ENCODE measurements at regions not wholly inside any gene's neighbourhood (a gene's known extent, or its start where the extent isn't known, plus 50 kb on each side); places are given as distances from the start of the nearest gene placed in this dataset.

DNA sequence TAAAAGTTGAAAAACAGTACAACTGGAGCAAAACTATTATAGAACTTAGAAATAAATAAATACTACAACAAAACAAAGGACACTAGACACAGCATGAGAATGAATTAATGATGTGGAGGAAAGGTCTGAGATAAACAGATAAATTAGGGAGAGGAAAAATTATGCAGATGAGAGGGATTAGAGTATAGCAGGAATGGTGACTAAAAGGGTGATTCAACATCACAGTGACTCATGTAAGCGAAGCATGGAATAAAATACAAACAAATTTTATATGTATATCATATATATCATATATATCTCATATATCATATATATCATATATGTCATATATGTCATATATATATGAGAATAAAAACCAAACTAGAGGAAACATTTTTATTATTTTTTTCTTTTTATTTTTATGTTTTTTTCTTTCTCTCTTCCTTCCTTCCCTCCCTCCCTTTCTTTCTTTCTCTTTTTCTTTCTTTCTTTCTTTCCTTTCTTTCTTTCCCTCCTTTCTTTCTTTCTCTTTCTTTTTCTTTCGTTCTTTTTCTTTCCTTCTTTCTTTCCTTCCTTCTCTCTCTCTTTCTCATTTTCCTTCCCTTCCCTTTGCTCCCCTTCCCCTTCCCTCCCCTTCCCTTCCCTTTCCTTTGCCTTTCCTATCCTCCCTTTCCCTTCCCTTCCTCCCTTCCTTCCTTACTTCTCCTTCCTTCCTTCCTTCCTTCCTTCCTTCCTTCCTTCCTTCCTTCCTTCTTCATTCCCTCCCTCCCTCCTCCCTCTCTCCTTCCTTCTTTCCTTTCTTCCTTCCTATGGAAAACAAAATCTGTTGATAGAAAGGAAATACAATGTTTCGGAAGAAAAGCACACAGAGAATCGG is 1014.6 kb downstream of the GRIK2 start:
- Histone ChIP-seq H3K27me3 (ENCODE audit: control insufficient read depth in 4 of 4, insufficient read depth in 4 of 4, low read length in 3 of 4) (no peaks in the 10 kb centered on the region), H3K4me1 (ENCODE audit: control insufficient read depth in 4 of 4, insufficient read depth in 4 of 4, low read length in 3 of 4) (no peaks in the 10 kb centered on the region), H3K9me3 (ENCODE audit: control insufficient read depth in 4 of 4, low read length in 3 of 4) (no peaks in the 10 kb centered on the region), H3K27ac (ENCODE audit: low read depth in 1 of 2, low read length in 2 of 2) (no peak overlapping the region), H3K4me3 (ENCODE audit: low read depth in 1 of 3, low read length in 3 of 3) (no peak overlapping the region), H3K9ac (ENCODE audit: low read depth in 1 of 2, low read length in 2 of 2) (no peak overlapping the region), H3K36me3 (ENCODE audit: control insufficient read depth in 4 of 4, insufficient read depth in 3 of 4, low read depth in 1 of 4, low read length in 3 of 4) (no peaks in the 10 kb centered on the region)
- TF ChIP-seq ATF3 (IDR thresholded peaks at IDR 0.05), result no peak
- 60% methylated on average over 4 of the region's 4 CpGs for WGBS
- no peak for DNase-seq (ENCODE audit: low spot score)

- no peaks in the 10 kb centered on the region for H3K9me3 ChIP-seq (ENCODE audit: control insufficient read depth in 4 of 4, low read length in 3 of 4)
- peaks cover 0 to 3% (median 0%) of the 10 kb centered on the region in 4 donors for H3K27me3 ChIP-seq (ENCODE audit: control insufficient read depth in 4 of 4, insufficient read depth in 4 of 4, low read length in 3 of 4)
- H3K36me3 ChIP-seq (ENCODE audit: control insufficient read depth in 4 of 4, insufficient read depth in 3 of 4, low read depth in 1 of 4, low read length in 3 of 4), result no peaks in the 10 kb centered on the region
- H3K9ac ChIP-seq (ENCODE audit: low read depth in 1 of 2, low read length in 2 of 2), result no peak overlapping the region
- no peak overlapping the region for H3K27ac ChIP-seq (ENCODE audit: low read depth in 1 of 2, low read length in 2 of 2)
- no peaks in the 10 kb centered on the region for H3K4me1 ChIP-seq (ENCODE audit: control insufficient read depth in 4 of 4, insufficient read depth in 4 of 4, low read length in 3 of 4)
- TF ChIP-seq RXRA (IDR thresholded peaks at IDR 0.05), result no peak
- no peak for TF ChIP-seq HNF4A (conservative IDR thresholded peaks at IDR 0.05)
- no peak overlapping the region for H3K4me3 ChIP-seq (ENCODE audit: low read depth in 1 of 3, low read length in 3 of 3)
- WGBS, result 78% methylated on average over 1 of the region's 1 CpG
- DNase-seq (ENCODE audit: low spot score), result no peak
Observed at GRCh38 chr6:102405860-102406259, 1012.4 kb downstream of the GRIK2 start.

DNA sequence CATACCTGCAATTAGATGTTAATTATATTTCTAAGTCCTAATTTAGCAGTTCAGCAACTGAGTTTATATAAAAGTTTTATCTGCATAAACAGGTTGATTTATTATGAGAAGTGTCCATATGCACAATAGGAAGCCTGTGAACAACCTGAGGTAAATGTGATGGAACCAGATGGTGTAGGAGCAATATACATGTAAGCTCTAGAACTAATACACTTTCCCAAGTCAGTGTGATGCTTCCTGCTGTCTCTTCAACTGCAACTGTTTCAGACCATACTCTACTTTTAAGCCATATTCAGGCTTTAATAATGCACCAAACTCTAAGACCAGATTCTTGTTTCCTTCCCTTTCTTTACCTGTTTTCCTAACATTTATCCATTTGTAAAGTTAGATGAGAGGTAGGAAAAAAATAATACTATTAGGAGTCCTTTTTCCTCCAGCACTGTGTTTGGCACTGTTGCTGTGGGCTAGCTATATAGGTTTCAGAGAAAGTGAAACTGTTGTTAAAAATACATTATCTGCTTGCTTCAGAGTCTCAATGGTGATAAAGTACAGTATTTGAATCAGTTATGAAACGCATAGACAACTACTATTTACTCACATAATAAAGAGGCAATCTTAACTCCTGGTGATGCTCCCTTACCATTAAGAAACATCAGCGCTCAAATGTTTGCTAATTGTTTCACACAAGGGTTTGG is 1009.3 kb downstream of the GRIK2 start:
- TF ChIP-seq SP1 (IDR thresholded peaks at IDR 0.05) (no peak), RAD21 (IDR thresholded peaks at IDR 0.05) (no peak), NR2F2 (IDR thresholded peaks at IDR 0.05) (no peak), HNF4G (IDR thresholded peaks at IDR 0.05) (no peak), TAF1 (conservative IDR thresholded peaks at IDR 0.05) (no peak), FOXA2 (IDR thresholded peaks at IDR 0.05) (no peak), ATF3 (IDR thresholded peaks at IDR 0.05) (no peak), ZBTB33 (IDR thresholded peaks at IDR 0.05) (no peak), YY1 (IDR thresholded peaks at IDR 0.05) (no peak), EGR1 (IDR thresholded peaks at IDR 0.05; ENCODE audit: low read depth in 2 of 2) (no peak), FOXA1 (IDR thresholded peaks at IDR 0.05) (no peak), JUND (IDR thresholded peaks at IDR 0.05) (no peak), HNF4A (conservative IDR thresholded peaks at IDR 0.05) (no peak), MAX (IDR thresholded peaks at IDR 0.05) (no peak), RXRA (IDR thresholded peaks at IDR 0.05) (no peak), GABPA (IDR thresholded peaks at IDR 0.05 in 1 of 2, conservative IDR thresholded peaks at IDR 0.05 in 1 of 2) (no peak)
- TF ChIP-seq, protein P1, sequence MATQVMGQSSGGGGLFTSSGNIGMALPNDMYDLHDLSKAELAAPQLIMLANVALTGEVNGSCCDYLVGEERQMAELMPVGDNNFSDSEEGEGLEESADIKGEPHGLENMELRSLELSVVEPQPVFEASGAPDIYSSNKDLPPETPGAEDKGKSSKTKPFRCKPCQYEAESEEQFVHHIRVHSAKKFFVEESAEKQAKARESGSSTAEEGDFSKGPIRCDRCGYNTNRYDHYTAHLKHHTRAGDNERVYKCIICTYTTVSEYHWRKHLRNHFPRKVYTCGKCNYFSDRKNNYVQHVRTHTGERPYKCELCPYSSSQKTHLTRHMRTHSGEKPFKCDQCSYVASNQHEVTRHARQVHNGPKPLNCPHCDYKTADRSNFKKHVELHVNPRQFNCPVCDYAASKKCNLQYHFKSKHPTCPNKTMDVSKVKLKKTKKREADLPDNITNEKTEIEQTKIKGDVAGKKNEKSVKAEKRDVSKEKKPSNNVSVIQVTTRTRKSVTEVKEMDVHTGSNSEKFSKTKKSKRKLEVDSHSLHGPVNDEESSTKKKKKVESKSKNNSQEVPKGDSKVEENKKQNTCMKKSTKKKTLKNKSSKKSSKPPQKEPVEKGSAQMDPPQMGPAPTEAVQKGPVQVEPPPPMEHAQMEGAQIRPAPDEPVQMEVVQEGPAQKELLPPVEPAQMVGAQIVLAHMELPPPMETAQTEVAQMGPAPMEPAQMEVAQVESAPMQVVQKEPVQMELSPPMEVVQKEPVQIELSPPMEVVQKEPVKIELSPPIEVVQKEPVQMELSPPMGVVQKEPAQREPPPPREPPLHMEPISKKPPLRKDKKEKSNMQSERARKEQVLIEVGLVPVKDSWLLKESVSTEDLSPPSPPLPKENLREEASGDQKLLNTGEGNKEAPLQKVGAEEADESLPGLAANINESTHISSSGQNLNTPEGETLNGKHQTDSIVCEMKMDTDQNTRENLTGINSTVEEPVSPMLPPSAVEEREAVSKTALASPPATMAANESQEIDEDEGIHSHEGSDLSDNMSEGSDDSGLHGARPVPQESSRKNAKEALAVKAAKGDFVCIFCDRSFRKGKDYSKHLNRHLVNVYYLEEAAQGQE (IDR thresholded peaks at IDR 0.05), result no peak
- TF ChIP-seq, protein P2, sequence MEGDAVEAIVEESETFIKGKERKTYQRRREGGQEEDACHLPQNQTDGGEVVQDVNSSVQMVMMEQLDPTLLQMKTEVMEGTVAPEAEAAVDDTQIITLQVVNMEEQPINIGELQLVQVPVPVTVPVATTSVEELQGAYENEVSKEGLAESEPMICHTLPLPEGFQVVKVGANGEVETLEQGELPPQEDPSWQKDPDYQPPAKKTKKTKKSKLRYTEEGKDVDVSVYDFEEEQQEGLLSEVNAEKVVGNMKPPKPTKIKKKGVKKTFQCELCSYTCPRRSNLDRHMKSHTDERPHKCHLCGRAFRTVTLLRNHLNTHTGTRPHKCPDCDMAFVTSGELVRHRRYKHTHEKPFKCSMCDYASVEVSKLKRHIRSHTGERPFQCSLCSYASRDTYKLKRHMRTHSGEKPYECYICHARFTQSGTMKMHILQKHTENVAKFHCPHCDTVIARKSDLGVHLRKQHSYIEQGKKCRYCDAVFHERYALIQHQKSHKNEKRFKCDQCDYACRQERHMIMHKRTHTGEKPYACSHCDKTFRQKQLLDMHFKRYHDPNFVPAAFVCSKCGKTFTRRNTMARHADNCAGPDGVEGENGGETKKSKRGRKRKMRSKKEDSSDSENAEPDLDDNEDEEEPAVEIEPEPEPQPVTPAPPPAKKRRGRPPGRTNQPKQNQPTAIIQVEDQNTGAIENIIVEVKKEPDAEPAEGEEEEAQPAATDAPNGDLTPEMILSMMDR (IDR thresholded peaks at IDR 0.05; ENCODE audit: low read depth, low read length, missing input control), result no peak
- Histone ChIP-seq H3K9me3 (ENCODE audit: control insufficient read depth in 4 of 4, low read length in 3 of 4) (no peaks in the 10 kb centered on the region), H3K4me3 (ENCODE audit: low read depth in 1 of 3, low read length in 3 of 3) (no peak overlapping the region), H3K36me3 (ENCODE audit: control insufficient read depth in 4 of 4, insufficient read depth in 3 of 4, low read depth in 1 of 4, low read length in 3 of 4) (no peaks in the 10 kb centered on the region), H3K27ac (ENCODE audit: low read depth in 1 of 2, low read length in 2 of 2) (no peak overlapping the region), H3K4me1 (ENCODE audit: control insufficient read depth in 4 of 4, insufficient read depth in 4 of 4, low read length in 3 of 4) (no peaks in the 10 kb centered on the region), H3K27me3 (ENCODE audit: control insufficient read depth in 4 of 4, insufficient read depth in 4 of 4, low read length in 3 of 4) (peaks cover 0 to 3% (median 0%) of the 10 kb centered on the region in 4 donors), H3K9ac (ENCODE audit: low read depth in 1 of 2, low read length in 2 of 2) (no peak overlapping the region)
- WGBS, result 81% methylated on average over 2 of the region's 2 CpGs
- no peak for DNase-seq (ENCODE audit: low spot score)

All from liver (tissue), 8 donors.